Hepatocyte (in vitro differentiated cells): ENCODE measurements at regions not wholly inside any gene's neighbourhood (a gene's known extent, or its start where the extent isn't known, plus 50 kb on each side); places are given as distances from the start of the nearest gene placed in this dataset.

ENCODE experiments used
- DNase-seq: peaks from one replicate; pipeline ENCODE4 v3.0.0-alpha.2; 2016; ENCODE audit warnings: low spot score
- H2AFZ ChIP-seq: fragments of 200-600 bp; sonication (generic); 2 replicates; pipeline ENCODE4 v1.6.0; 2016; ENCODE audit warnings: antibody characterized with exemption, mild to moderate bottlenecking
- H3K27ac ChIP-seq: fragments of 200-600 bp; sonication (generic); 2 replicates; pipeline ENCODE4 v1.5.1; 2016; ENCODE audit warnings: mild to moderate bottlenecking
- H3K27me3 ChIP-seq: fragments of 200-600 bp; sonication (generic); 2 replicates; pipeline ENCODE4 v1.6.1; 2016
- H3K36me3 ChIP-seq: fragments of 200-600 bp; sonication (generic); replicated peaks from 2 replicates; pipeline ENCODE4 v1.5.1; 2016; ENCODE audit warnings: low read depth; ENCODE audit not compliant: insufficient read depth
- H3K4me1 ChIP-seq: fragments of 200-600 bp; sonication (generic); 2 replicates; pipeline ENCODE4 v1.5.1; 2016; ENCODE audit warnings: mild to moderate bottlenecking, moderate library complexity; ENCODE audit not compliant: insufficient read depth
- H3K4me2 ChIP-seq: fragments of 200-600 bp; sonication (generic); 2 replicates; pipeline ENCODE4 v1.6.0; 2016
- H3K4me3 ChIP-seq: fragments of 200-600 bp; sonication (generic); 2 replicates; pipeline ENCODE4 v1.5.1; 2016; ENCODE audit warnings: mild to moderate bottlenecking
- H3K79me2 ChIP-seq: fragments of 200-600 bp; sonication (generic); 2 replicates; pipeline ENCODE4 v1.6.0; 2017; ENCODE audit warnings: mild to moderate bottlenecking
- H3K9me2 ChIP-seq: fragments of 200-600 bp; sonication (generic); replicated peaks from 2 replicates; pipeline ENCODE4 v1.6.0; 2017; ENCODE audit warnings: mild to moderate bottlenecking; ENCODE audit not compliant: insufficient read depth
- H3K9me3 ChIP-seq: fragments of 200-600 bp; sonication (generic); 2 replicates; pipeline ENCODE4 v1.5.1; 2016; ENCODE audit warnings: low read depth, mild to moderate bottlenecking
- H4K20me1 ChIP-seq: fragments of 200-600 bp; sonication (generic); 2 replicates; pipeline ENCODE4 v1.6.0; 2016; ENCODE audit warnings: mild to moderate bottlenecking; ENCODE audit not compliant: insufficient read depth, poor library complexity, severe bottlenecking
- EZH2 ChIP-seq: fragments of 200-600 bp; sonication (generic); IDR thresholded peaks from 2 replicates; pipeline ENCODE4 v1.6.1; 2016; ENCODE audit warnings: antibody characterized with exemption, mild to moderate bottlenecking, borderline replicate concordance
- EZH2phosphoT487 ChIP-seq: fragments of 200-600 bp; sonication (generic); IDR thresholded peaks from one replicate; pipeline ENCODE4 v1.6.1; 2018; ENCODE audit warnings: antibody characterized with exemption, mild to moderate bottlenecking, low read depth, moderate library complexity; ENCODE audit not compliant: unreplicated experiment, severe bottlenecking
- WGBS: methylation state at CpG from one replicate; pipeline ENCODE4 v1.1.6; 2016; ENCODE audit warnings: low lambda C conversion rate; ENCODE audit errors: missing lambda C conversion rate; 5-methylcytosine and 5-hydroxymethylcytosine counted together
- TF ChIP-seq, protein P1 (sequence below): fragments of 200-600 bp; sonication (generic); IDR thresholded peaks from 2 replicates; pipeline ENCODE4 v1.5.1; 2016; ENCODE audit warnings: antibody characterized with exemption, mild to moderate bottlenecking; ENCODE audit not compliant: poor library complexity

DNA sequence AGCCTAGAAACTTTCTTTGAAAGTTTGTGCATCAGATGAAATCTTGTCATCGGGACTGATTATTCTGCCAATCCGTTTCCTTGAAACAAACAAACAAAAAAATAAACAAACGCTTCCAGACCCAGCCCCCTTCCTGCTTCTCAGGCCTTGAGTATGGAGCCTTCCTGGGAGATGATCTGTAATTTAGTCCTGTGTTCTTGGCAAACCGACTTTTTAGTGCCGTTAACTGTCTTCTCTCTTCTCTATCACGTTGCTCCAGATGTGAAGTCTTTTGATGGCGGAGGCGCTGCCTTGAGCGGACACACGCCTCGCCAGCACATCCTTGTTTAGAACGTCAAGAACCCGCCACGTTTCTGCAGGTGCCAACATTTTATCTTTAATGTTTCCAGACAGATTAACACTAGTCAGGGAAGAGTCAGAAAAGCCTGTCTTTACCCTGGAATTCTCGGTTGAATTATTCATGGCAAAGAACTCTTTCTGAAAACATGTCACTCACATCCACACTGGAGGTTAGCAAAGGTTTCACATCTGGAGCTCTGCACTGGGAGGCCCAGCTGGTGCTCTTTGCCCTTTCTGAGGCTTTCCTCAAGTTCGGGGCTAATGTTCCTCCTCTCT is 265.7 kb upstream of the C1orf174 start:
- no peak overlapping the region for H2AFZ ChIP-seq
- H3K79me2 ChIP-seq = no peaks in the 10 kb centered on the region
- 59% methylated on average over 16 of the region's 16 CpGs for WGBS
- no peaks in the 10 kb centered on the region for H3K27me3 ChIP-seq
- TF ChIP-seq EZH2phosphoT487 = no peak
- no peak for TF ChIP-seq EZH2
- TF ChIP-seq, protein P1, sequence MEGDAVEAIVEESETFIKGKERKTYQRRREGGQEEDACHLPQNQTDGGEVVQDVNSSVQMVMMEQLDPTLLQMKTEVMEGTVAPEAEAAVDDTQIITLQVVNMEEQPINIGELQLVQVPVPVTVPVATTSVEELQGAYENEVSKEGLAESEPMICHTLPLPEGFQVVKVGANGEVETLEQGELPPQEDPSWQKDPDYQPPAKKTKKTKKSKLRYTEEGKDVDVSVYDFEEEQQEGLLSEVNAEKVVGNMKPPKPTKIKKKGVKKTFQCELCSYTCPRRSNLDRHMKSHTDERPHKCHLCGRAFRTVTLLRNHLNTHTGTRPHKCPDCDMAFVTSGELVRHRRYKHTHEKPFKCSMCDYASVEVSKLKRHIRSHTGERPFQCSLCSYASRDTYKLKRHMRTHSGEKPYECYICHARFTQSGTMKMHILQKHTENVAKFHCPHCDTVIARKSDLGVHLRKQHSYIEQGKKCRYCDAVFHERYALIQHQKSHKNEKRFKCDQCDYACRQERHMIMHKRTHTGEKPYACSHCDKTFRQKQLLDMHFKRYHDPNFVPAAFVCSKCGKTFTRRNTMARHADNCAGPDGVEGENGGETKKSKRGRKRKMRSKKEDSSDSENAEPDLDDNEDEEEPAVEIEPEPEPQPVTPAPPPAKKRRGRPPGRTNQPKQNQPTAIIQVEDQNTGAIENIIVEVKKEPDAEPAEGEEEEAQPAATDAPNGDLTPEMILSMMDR = no peak
- H3K4me1 ChIP-seq = no peaks in the 10 kb centered on the region
- H4K20me1 ChIP-seq = no peaks in the 10 kb centered on the region
- no peak overlapping the region for H3K27ac ChIP-seq
- DNase-seq = no peak
- no peaks in the 10 kb centered on the region for H3K9me2 ChIP-seq
- H3K4me2 ChIP-seq = no peak overlapping the region
- H3K4me3 ChIP-seq = no peak overlapping the region
- no peaks in the 10 kb centered on the region for H3K9me3 ChIP-seq
- no peaks in the 10 kb centered on the region for H3K36me3 ChIP-seq

DNA sequence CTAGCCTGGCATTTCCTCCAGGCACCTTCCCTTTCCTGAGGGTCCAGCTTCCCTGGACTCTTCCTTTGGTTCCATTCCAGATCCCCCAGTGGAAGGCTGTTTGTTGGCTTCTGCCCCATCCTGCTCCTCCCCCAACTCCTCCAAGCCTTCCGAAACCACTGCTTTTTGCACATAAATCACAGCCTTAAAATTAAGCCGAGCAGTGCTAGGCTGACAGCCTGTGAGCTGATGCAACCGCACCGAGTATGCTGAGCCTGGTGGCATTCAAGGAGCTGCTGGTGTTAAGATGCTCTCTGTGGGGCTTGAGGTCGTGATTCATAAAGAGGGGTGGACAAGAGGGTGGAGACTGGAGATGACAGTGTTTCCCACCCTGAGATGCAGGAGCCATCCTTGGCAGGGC is 266.6 kb upstream of the C1orf174 start:
- no peaks in the 10 kb centered on the region for H3K27me3 ChIP-seq

DNA sequence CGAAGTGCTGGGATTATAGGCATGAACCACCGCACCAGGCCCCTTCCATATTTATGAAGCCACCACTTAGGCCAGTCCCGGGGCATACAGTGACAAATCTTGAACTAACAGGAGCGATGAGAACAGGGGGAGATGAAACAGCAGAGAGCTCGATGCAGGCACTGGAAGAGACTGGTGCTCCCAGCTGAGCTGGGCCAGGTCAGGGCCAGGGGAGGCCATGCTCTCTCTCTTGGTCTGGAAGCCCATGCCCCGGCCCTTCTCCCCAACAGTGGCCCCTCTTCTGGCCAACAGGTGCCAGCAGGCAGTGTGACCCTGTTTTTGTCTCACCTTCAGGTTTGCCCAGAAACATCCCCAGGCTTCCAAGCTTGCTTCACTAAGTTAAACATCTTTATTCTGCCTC is 269.9 kb upstream of the C1orf174 start:
- no peaks in the 10 kb centered on the region for H3K9me3 ChIP-seq
- no peak overlapping the region for H3K4me2 ChIP-seq
- no peaks in the 10 kb centered on the region for H4K20me1 ChIP-seq
- H3K4me1 ChIP-seq = no peaks in the 10 kb centered on the region
- no peaks in the 10 kb centered on the region for H3K79me2 ChIP-seq
- TF ChIP-seq EZH2 (no peak), EZH2phosphoT487 (no peak)
- TF ChIP-seq, protein P1 = no peak
- no peak overlapping the region for H2AFZ ChIP-seq
- no peak overlapping the region for H3K4me3 ChIP-seq
- 93% methylated on average over 6 of the region's 6 CpGs for WGBS
- H3K27me3 ChIP-seq = no peaks in the 10 kb centered on the region
- H3K36me3 ChIP-seq = no peaks in the 10 kb centered on the region
- no peak overlapping the region for H3K27ac ChIP-seq
- DNase-seq = no peak
- no peaks in the 10 kb centered on the region for H3K9me2 ChIP-seq

More for the DNA sequence above, 266.6 kb upstream of the C1orf174 start:
- Histone ChIP-seq H3K9me2 (no peaks in the 10 kb centered on the region), H3K4me2 (no peak overlapping the region), H4K20me1 (no peaks in the 10 kb centered on the region), H3K79me2 (no peaks in the 10 kb centered on the region), H2AFZ (no peak overlapping the region), H3K36me3 (no peaks in the 10 kb centered on the region), H3K9me3 (no peaks in the 10 kb centered on the region), H3K4me3 (no peak overlapping the region), H3K4me1 (no peaks in the 10 kb centered on the region), H3K27ac (no peak overlapping the region)
- TF ChIP-seq EZH2phosphoT487 (no peak), EZH2 (no peak)
- TF ChIP-seq, protein P1 = no peak
- 52% methylated on average over 5 of the region's 5 CpGs for WGBS
- no peak for DNase-seq
